Liver (tissue), 8 donors: ENCODE measurements at regions not wholly inside any gene's neighbourhood (a gene's known extent, or its start where the extent isn't known, plus 50 kb on each side); places are given as distances from the start of the nearest gene placed in this dataset.

Experiments
- DNase-seq: peaks from one replicate; pipeline ENCODE4 v3.0.0-alpha.2; 2017; ENCODE audit warnings: low spot score
- H3K27ac ChIP-seq, 2 donors: one replicate each; pipeline ENCODE4 v1.7.0; 2013; ENCODE audit warnings: inconsistent platforms in 2 of 2, low read length in 2 of 2, control low read depth in 1 of 2, low read depth in 1 of 2, mild to moderate bottlenecking in 1 of 2
- H3K27me3 ChIP-seq, 4 donors: one replicate each; pipeline versions ENCODE4 v1.6.1 to v1.7.0; 2013; ENCODE audit warnings: low read length in 3 of 4, inconsistent platforms in 1 of 4, mild to moderate bottlenecking in 1 of 4, moderate library complexity in 1 of 4; ENCODE audit not compliant: control insufficient read depth in 4 of 4, insufficient read depth in 4 of 4
- H3K36me3 ChIP-seq, 4 donors: one replicate each; pipeline versions ENCODE4 v1.6.1 to v1.7.0; 2013; ENCODE audit warnings: low read length in 3 of 4, mild to moderate bottlenecking in 3 of 4, low read depth in 1 of 4, moderate library complexity in 1 of 4; ENCODE audit not compliant: control insufficient read depth in 4 of 4, insufficient read depth in 3 of 4
- H3K4me1 ChIP-seq, 4 donors: one replicate each; pipeline versions ENCODE4 v1.6.1 to v1.7.0; 2013; ENCODE audit warnings: low read length in 3 of 4, mild to moderate bottlenecking in 3 of 4, moderate library complexity in 1 of 4; ENCODE audit not compliant: control insufficient read depth in 4 of 4, insufficient read depth in 4 of 4
- H3K4me3 ChIP-seq, 3 donors: one replicate each; pipeline versions ENCODE4 v1.6.1 to v1.7.0; 2013; ENCODE audit warnings: low read length in 3 of 3, control low read depth in 1 of 3, low read depth in 1 of 3, mild to moderate bottlenecking in 1 of 3
- H3K9ac ChIP-seq, 2 donors: one replicate each; pipeline ENCODE4 v1.7.0; 2013; ENCODE audit warnings: low read length in 2 of 2, mild to moderate bottlenecking in 2 of 2, moderate library complexity in 2 of 2, control low read depth in 1 of 2, low read depth in 1 of 2
- H3K9me3 ChIP-seq, 4 donors: one replicate each; pipeline versions ENCODE4 v1.6.1 to v1.7.0; 2013; ENCODE audit warnings: low read length in 3 of 4; ENCODE audit not compliant: control insufficient read depth in 4 of 4
- EGR1 ChIP-seq, 2 donors: IDR thresholded peaks; 2 replicates each; pipeline ENCODE4 v1.6.1; 2016 to 2018; ENCODE audit warnings: antibody characterized with exemption in 2 of 2, low read depth in 2 of 2
- FOXA1 ChIP-seq: IDR thresholded peaks from 2 replicates; pipeline ENCODE4 v1.6.1; 2016; ENCODE audit warnings: antibody characterized with exemption
- FOXA2 ChIP-seq: IDR thresholded peaks from 2 replicates; pipeline ENCODE4 v1.6.1; 2016; ENCODE audit warnings: antibody characterized with exemption
- GABPA ChIP-seq, 2 donors: IDR thresholded peaks in 1 of 2; conservative IDR thresholded peaks in 1 of 2; 2 replicates each; pipeline ENCODE4 v1.6.1; 2016; ENCODE audit warnings: antibody characterized with exemption in 2 of 2, mild to moderate bottlenecking in 1 of 2, moderate library complexity in 1 of 2
- HNF4A ChIP-seq, 2 donors: conservative IDR thresholded peaks; 2 replicates each; pipeline ENCODE4 v1.6.1; 2016; ENCODE audit warnings: antibody characterized with exemption in 2 of 2, mild to moderate bottlenecking in 2 of 2
- HNF4G ChIP-seq: IDR thresholded peaks from 2 replicates; pipeline ENCODE4 v1.6.1; 2016; ENCODE audit warnings: antibody characterized with exemption
- JUND ChIP-seq, 2 donors: IDR thresholded peaks; 2 replicates each; pipeline ENCODE4 v1.6.1; 2016; ENCODE audit warnings: antibody characterized with exemption in 2 of 2
- NR2F2 ChIP-seq: IDR thresholded peaks from 2 replicates; pipeline ENCODE4 v1.6.1; 2016; ENCODE audit warnings: antibody characterized with exemption
- RAD21 ChIP-seq, 2 donors: IDR thresholded peaks; 2 replicates each; pipeline ENCODE4 v1.6.1; 2016; ENCODE audit warnings: antibody characterized with exemption in 2 of 2, mild to moderate bottlenecking in 2 of 2
- RXRA ChIP-seq, 2 donors: IDR thresholded peaks; 2 replicates each; pipeline ENCODE4 v1.6.1; 2017 to 2018; ENCODE audit warnings: antibody characterized with exemption in 2 of 2, mild to moderate bottlenecking in 1 of 2
- SP1 ChIP-seq: IDR thresholded peaks from 2 replicates; pipeline ENCODE4 v1.6.1; 2018; ENCODE audit warnings: antibody characterized with exemption, mild to moderate bottlenecking
- YY1 ChIP-seq: IDR thresholded peaks from 2 replicates; pipeline ENCODE4 v1.6.1; 2016; ENCODE audit warnings: antibody characterized with exemption, mild to moderate bottlenecking
- WGBS: extraction: QIAGEN DNeasy Blood & Tissue Kit; methylation state at CpG from one replicate; pipeline ENCODE4 v1.1.7; 2013; 5-methylcytosine and 5-hydroxymethylcytosine counted together
- TF ChIP-seq, protein P1 (sequence below): fragments of 150-350 bp; IDR thresholded peaks from 2 replicates; pipeline ENCODE4 v1.5.1; 2017; ENCODE audit warnings: improper control_type of control experiment, low read depth, low read length; ENCODE audit not compliant: missing input control
- TF ChIP-seq, protein P2 (sequence below): IDR thresholded peaks from 2 replicates; pipeline ENCODE4 v1.6.1; 2016; ENCODE audit warnings: antibody characterized with exemption
- TF ChIP-seq, protein P3 (sequence below): IDR thresholded peaks from 2 replicates; pipeline ENCODE4 v1.6.1; 2016; ENCODE audit warnings: antibody characterized with exemption
- TF ChIP-seq, protein P4 (sequence below): IDR thresholded peaks from 2 replicates; pipeline ENCODE4 v1.6.1; 2016; ENCODE audit warnings: antibody characterized with exemption, mild to moderate bottlenecking
- TF ChIP-seq, protein P5 (sequence below): IDR thresholded peaks from 2 replicates; pipeline ENCODE4 v1.6.1; 2016; ENCODE audit warnings: antibody characterized with exemption
- donor health status: healthy.
- donor health status: healthy.
- donor health status: healthy.
- donor health status: healthy.
- donor health status: healthy.

DNA sequence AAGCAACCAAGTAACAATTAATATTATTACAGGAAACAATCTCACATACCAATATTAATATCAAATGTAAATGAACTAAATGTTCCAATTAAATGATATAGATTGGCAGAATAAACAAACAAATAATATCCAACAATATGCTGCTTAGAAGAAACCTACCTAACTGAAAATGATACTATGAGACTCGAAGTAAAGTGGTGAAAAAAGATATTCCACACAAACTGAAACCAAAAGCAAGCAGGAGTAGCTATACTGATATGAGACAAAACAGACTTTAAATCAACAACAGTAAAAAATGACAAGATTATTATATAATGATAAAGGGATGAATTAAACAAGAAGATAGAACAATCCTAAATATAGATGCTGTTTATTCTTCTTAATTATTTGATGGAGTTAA is 140.1 kb downstream of the SPANXN4 start:
- H3K4me3 ChIP-seq, result no peak overlapping the region
- no peaks in the 10 kb centered on the region for H3K4me1 ChIP-seq
- no peaks in the 10 kb centered on the region for H3K9me3 ChIP-seq
- no peak overlapping the region for H3K27ac ChIP-seq
- no peaks in the 10 kb centered on the region for H3K27me3 ChIP-seq
- H3K36me3 ChIP-seq, result no peaks in the 10 kb centered on the region
- TF ChIP-seq JUND (IDR thresholded peaks at IDR 0.05) (no peak), GABPA (IDR thresholded peaks at IDR 0.05 in 1 of 2, conservative IDR thresholded peaks at IDR 0.05 in 1 of 2) (no peak), HNF4G (no peak), FOXA2 (no peak), EGR1 (IDR thresholded peaks at IDR 0.05; ENCODE audit: low read depth in 2 of 2) (no peak), SP1 (no peak), NR2F2 (no peak), YY1 (no peak), HNF4A (conservative IDR thresholded peaks at IDR 0.05) (no peak), RXRA (IDR thresholded peaks at IDR 0.05) (no peak), FOXA1 (no peak), RAD21 (IDR thresholded peaks at IDR 0.05) (no peak)
- TF ChIP-seq, protein P1, sequence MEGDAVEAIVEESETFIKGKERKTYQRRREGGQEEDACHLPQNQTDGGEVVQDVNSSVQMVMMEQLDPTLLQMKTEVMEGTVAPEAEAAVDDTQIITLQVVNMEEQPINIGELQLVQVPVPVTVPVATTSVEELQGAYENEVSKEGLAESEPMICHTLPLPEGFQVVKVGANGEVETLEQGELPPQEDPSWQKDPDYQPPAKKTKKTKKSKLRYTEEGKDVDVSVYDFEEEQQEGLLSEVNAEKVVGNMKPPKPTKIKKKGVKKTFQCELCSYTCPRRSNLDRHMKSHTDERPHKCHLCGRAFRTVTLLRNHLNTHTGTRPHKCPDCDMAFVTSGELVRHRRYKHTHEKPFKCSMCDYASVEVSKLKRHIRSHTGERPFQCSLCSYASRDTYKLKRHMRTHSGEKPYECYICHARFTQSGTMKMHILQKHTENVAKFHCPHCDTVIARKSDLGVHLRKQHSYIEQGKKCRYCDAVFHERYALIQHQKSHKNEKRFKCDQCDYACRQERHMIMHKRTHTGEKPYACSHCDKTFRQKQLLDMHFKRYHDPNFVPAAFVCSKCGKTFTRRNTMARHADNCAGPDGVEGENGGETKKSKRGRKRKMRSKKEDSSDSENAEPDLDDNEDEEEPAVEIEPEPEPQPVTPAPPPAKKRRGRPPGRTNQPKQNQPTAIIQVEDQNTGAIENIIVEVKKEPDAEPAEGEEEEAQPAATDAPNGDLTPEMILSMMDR, result no peak
- TF ChIP-seq, protein P2, sequence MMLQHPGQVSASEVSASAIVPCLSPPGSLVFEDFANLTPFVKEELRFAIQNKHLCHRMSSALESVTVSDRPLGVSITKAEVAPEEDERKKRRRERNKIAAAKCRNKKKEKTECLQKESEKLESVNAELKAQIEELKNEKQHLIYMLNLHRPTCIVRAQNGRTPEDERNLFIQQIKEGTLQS, result no peak
- TF ChIP-seq, protein P3, sequence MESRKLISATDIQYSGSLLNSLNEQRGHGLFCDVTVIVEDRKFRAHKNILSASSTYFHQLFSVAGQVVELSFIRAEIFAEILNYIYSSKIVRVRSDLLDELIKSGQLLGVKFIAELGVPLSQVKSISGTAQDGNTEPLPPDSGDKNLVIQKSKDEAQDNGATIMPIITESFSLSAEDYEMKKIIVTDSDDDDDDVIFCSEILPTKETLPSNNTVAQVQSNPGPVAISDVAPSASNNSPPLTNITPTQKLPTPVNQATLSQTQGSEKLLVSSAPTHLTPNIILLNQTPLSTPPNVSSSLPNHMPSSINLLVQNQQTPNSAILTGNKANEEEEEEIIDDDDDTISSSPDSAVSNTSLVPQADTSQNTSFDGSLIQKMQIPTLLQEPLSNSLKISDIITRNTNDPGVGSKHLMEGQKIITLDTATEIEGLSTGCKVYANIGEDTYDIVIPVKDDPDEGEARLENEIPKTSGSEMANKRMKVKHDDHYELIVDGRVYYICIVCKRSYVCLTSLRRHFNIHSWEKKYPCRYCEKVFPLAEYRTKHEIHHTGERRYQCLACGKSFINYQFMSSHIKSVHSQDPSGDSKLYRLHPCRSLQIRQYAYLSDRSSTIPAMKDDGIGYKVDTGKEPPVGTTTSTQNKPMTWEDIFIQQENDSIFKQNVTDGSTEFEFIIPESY, result no peak
- TF ChIP-seq, protein P4, sequence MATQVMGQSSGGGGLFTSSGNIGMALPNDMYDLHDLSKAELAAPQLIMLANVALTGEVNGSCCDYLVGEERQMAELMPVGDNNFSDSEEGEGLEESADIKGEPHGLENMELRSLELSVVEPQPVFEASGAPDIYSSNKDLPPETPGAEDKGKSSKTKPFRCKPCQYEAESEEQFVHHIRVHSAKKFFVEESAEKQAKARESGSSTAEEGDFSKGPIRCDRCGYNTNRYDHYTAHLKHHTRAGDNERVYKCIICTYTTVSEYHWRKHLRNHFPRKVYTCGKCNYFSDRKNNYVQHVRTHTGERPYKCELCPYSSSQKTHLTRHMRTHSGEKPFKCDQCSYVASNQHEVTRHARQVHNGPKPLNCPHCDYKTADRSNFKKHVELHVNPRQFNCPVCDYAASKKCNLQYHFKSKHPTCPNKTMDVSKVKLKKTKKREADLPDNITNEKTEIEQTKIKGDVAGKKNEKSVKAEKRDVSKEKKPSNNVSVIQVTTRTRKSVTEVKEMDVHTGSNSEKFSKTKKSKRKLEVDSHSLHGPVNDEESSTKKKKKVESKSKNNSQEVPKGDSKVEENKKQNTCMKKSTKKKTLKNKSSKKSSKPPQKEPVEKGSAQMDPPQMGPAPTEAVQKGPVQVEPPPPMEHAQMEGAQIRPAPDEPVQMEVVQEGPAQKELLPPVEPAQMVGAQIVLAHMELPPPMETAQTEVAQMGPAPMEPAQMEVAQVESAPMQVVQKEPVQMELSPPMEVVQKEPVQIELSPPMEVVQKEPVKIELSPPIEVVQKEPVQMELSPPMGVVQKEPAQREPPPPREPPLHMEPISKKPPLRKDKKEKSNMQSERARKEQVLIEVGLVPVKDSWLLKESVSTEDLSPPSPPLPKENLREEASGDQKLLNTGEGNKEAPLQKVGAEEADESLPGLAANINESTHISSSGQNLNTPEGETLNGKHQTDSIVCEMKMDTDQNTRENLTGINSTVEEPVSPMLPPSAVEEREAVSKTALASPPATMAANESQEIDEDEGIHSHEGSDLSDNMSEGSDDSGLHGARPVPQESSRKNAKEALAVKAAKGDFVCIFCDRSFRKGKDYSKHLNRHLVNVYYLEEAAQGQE, result no peak
- TF ChIP-seq, protein P5, sequence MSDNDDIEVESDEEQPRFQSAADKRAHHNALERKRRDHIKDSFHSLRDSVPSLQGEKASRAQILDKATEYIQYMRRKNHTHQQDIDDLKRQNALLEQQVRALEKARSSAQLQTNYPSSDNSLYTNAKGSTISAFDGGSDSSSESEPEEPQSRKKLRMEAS, result no peak
- no peak for DNase-seq
- 39% methylated on average over 1 of the region's 1 CpG for WGBS
- H3K9ac ChIP-seq, result no peak overlapping the region

DNA sequence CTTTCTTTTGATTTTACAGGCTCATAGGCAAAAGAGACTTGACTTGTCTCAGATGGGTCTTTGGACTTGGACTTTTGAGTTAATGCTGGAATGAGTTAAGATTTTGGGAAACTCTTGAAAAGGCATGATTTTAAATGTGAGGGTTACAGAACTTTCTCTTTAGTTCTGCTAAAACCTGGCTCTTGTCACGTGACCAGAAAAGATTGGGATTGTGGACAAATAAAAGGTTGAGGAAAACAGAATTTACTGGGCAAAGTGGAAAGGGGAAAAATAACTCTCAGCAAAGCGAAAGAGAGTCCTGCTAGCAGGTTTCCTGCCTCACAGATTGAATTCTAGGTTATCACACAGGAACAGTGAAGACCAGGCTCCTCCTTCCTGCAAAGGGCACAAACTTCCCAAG is 114.0 kb downstream of the SPANXN4 start:
- Histone ChIP-seq H3K4me3 (no peak overlapping the region), H3K36me3 (no peaks in the 10 kb centered on the region), H3K9ac (no peak overlapping the region)

More for the DNA sequence above, 114.0 kb downstream of the SPANXN4 start:
- WGBS, result 52% methylated on average over 2 of the region's 2 CpGs
- no peak for DNase-seq
- TF ChIP-seq YY1 (no peak), GABPA (IDR thresholded peaks at IDR 0.05 in 1 of 2, conservative IDR thresholded peaks at IDR 0.05 in 1 of 2) (no peak), HNF4A (conservative IDR thresholded peaks at IDR 0.05) (no peak), HNF4G (no peak)
- TF ChIP-seq, protein P5, result no peak
- TF ChIP-seq, protein P3, result no peak
- H3K4me1 ChIP-seq, result no peaks in the 10 kb centered on the region
- H3K27me3 ChIP-seq, result no peaks in the 10 kb centered on the region
- no peak overlapping the region for H3K27ac ChIP-seq
- peaks cover 0 to 5% (median 1%) of the 10 kb centered on the region in 4 donors for H3K9me3 ChIP-seq
